ENCODE measurements at regions not wholly inside any gene's neighbourhood (a gene's known extent, or its start where the extent isn't known, plus 50 kb on each side); places are given as distances from the start of the nearest gene placed in this dataset.

DNA sequence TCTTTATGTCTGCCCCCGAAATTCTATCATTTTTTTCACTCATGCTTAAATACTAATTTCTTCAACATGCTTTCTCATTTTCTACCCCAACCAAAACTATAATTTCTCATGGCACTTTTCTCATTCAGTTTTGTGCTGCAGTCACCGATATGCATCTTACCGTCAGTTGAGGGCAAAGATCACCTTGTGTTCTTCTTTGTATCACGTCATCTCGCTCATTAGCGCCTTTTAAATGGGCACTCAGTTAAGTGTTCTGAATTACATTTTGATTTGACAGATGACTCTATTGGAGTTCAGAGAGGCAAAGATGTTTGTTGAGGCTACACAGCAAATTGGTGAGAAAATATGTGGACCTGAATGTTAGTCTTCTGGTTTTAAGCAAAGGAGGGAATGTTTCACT, 211.7 kb upstream of the GLRA1 start:
- TF ChIP-seq CTCF (IDR thresholded peaks at IDR 0.05; ENCODE audit: borderline replicate concordance, extremely low read depth, insufficient read depth) = no peak
- no peak overlapping the region for H3K9ac ChIP-seq (ENCODE audit: low read length in 3 of 3)
- DNase-seq = no peak
- no peaks in the 10 kb centered on the region for H3K36me3 ChIP-seq (ENCODE audit: control insufficient read depth in 2 of 3, insufficient read depth in 3 of 3, low read length in 3 of 3)
- H3K27ac ChIP-seq (ENCODE audit: low read depth in 2 of 2, low read length in 2 of 2) = no peak overlapping the region
- H3K4me3 ChIP-seq (ENCODE audit: low read length in 3 of 3) = no peak overlapping the region
- FAIRE-seq = no peak
- intact Hi-C loops (cut with DNase I) = no loop called here
- H3K27me3 ChIP-seq (ENCODE audit: control insufficient read depth, insufficient read depth, low read length) = no peaks in the 10 kb centered on the region
- peaks cover 0 to 3% (median 0%) of the 10 kb centered on the region in 3 donors for H3K4me1 ChIP-seq (ENCODE audit: control insufficient read depth in 2 of 3, insufficient read depth in 2 of 3, low read depth in 1 of 3, low read length in 3 of 3)
- H3K9me3 ChIP-seq (ENCODE audit: control insufficient read depth in 2 of 3, insufficient read depth in 1 of 3, low read length in 3 of 3) = no peaks in the 10 kb centered on the region

DNA sequence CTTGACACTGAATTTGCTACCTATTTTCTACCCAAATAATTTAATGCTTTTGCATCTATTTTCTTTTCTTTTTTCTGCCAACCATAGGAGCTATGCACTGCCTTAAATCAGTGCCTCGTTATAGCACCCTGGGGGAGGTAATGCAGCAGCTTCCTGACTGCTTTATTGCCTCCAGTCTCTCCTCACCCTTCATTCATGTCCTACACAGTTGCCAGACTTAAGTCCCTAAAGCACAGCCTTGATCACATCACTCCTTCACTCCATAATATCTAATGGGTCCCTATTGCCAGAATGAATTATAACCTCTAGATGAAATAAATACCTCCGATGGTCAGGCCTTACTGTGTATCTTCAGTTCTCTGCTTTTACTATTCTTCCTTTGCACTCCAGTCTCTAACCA, 211.2 kb upstream of the GLRA1 start:
- no peak overlapping the region for H3K9ac ChIP-seq (ENCODE audit: low read length in 3 of 3)
- intact Hi-C loops (cut with DNase I) = no loop called here
- H3K27ac ChIP-seq (ENCODE audit: low read depth in 2 of 2, low read length in 2 of 2) = no peak overlapping the region
- TF ChIP-seq CTCF (IDR thresholded peaks at IDR 0.05; ENCODE audit: borderline replicate concordance, extremely low read depth, insufficient read depth) = no peak
- H3K4me1 ChIP-seq (ENCODE audit: control insufficient read depth in 2 of 3, insufficient read depth in 2 of 3, low read depth in 1 of 3, low read length in 3 of 3) = peaks cover 0 to 3% (median 0%) of the 10 kb centered on the region in 3 donors
- no peaks in the 10 kb centered on the region for H3K36me3 ChIP-seq (ENCODE audit: control insufficient read depth in 2 of 3, insufficient read depth in 3 of 3, low read length in 3 of 3)
- DNase-seq (no peak), FAIRE-seq (no peak)
- no peaks in the 10 kb centered on the region for H3K27me3 ChIP-seq (ENCODE audit: control insufficient read depth, insufficient read depth, low read length)
- no peak overlapping the region for H3K4me3 ChIP-seq (ENCODE audit: low read length in 3 of 3)
- H3K9me3 ChIP-seq (ENCODE audit: control insufficient read depth in 2 of 3, insufficient read depth in 1 of 3, low read length in 3 of 3) = no peaks in the 10 kb centered on the region

DNA sequence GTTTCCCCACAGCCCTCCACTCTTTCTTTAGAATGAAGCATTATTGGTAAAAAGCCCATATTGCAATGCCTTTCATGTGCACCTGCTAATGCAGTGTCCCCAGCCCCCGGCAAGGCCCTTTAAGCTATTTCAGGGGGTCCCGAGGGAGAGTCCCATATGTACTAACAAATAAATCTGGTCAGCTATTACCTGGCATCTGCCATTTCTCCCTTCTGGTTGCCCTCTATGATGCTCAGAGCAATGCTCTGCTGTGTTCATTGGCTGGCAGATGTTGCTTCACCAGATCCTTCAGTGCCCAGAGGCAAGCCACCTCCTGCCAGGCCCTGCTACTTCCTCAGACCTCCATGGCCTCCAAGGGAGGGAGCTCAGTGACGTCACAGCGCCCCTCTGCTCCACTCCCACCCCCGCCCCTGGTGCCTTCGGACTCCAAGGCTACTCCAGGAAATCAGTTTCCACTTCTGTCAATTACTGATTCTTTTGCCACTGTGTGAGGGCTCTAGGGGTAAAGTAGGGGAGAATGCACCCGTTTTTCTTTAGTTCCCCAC, 201.1 kb upstream of the GLRA1 start:
- intact Hi-C loops (cut with DNase I) = no loop called here
- FAIRE-seq (no peak), DNase-seq (no peak)
- no peak for TF ChIP-seq CTCF (IDR thresholded peaks at IDR 0.05; ENCODE audit: borderline replicate concordance, extremely low read depth, insufficient read depth)
- H3K36me3 ChIP-seq (ENCODE audit: control insufficient read depth in 2 of 3, insufficient read depth in 3 of 3, low read length in 3 of 3) = no peaks in the 10 kb centered on the region
- no peak overlapping the region for H3K4me3 ChIP-seq (ENCODE audit: low read length in 3 of 3)
- H3K9me3 ChIP-seq (ENCODE audit: control insufficient read depth in 2 of 3, insufficient read depth in 1 of 3, low read length in 3 of 3) = no peaks in the 10 kb centered on the region
- H3K27ac ChIP-seq (ENCODE audit: low read depth in 2 of 2, low read length in 2 of 2) = no peak overlapping the region
- no peaks in the 10 kb centered on the region for H3K27me3 ChIP-seq (ENCODE audit: control insufficient read depth, insufficient read depth, low read length)
- H3K9ac ChIP-seq (ENCODE audit: low read length in 3 of 3) = no peak overlapping the region
- H3K4me1 ChIP-seq (ENCODE audit: control insufficient read depth in 2 of 3, insufficient read depth in 2 of 3, low read depth in 1 of 3, low read length in 3 of 3) = no peaks in the 10 kb centered on the region
